GM18868 (cell line): ENCODE measurements at regions not wholly inside any gene's neighbourhood (a gene's known extent, or its start where the extent isn't known, plus 50 kb on each side); places are given as distances from the start of the nearest gene placed in this dataset.

Source experiments
- ATAC-seq: cut with Tn5 transposase; IDR thresholded peaks from one replicate; pipeline ENCODE4 v1.9.1; 2021; ENCODE audit warnings: mild to moderate bottlenecking, moderate library complexity; ENCODE audit not compliant: unreplicated experiment

DNA sequence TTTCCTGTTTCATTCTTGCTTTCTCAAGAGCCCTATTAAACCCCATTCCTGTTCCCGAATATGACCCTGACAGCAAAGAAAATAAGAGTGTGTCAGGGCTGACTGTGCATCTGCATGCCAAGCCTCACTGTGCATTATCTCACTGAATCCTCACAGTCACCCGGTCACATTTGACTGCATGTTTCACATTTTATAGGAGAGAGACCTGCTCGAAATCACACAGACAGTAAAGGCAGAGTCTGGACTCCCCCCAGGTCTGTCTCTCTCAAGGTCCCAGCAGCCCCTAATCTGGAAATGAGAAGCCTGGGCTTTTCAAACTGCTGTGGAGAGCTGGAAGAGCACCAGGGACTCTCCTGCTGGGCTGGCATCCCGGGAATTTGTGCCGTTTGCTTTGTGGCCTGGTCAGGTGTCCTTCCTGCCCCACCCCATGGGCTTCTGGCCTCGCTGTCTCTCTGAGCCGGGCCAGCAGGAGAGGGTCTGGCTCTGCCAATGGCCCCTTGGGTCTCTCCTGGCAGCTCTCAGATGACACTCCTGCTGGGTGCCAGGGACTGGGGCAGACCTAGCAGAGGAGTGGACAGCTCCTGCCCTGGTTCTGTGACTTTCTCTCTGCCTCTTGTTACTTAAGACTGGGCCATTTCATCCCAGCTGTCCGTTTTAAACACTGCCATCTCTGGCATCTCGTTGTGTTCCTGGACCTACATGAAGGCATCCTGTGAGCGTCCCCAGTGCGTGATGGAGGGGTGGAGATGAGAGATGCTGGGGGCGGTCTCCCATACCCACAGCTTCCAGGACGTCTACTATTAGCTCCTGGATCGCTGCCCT, 173.6 kb downstream of the ARHGAP12 start:
- ATAC-seq, result no peak

DNA sequence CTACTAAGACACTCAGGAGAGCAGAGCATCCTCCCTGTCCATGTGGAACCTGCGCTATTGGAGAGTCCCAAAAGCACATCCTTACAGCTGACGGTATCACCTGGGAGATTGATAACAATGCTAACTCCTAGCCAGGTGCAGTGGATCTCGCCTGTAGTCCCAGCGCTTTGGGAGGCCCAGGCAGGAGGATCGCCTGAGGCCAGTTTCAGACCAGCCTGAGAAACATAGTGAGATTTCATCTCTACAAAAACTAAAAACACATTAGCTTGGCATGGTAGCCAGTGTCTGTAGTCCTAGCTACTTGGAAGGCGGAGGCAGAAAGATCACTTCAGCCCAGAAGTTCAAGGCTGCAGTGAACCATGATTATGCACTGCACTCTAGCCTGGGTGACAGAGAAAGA, 174.9 kb downstream of the ARHGAP12 start:
- ATAC-seq, result no peak

DNA sequence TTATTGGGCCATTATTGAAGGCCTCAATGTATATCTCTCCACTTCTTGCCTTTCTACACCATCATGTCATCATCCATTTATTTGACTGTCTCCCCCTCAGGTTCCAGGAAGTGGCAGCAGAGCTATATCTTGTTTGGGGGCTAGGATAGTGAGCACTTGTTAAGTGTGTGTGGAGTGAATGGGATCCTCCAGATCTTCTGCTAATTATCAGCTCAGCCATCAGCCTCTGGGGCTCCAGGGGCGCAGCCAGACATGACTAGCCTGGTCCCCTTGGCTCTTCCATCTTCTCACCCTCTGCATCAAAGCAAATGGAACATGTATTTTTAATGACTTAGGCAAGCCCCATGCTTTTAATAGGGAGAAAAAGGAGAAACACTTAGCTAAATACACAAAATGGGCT, 176.5 kb downstream of the ARHGAP12 start:
- ATAC-seq, result no peak

DNA sequence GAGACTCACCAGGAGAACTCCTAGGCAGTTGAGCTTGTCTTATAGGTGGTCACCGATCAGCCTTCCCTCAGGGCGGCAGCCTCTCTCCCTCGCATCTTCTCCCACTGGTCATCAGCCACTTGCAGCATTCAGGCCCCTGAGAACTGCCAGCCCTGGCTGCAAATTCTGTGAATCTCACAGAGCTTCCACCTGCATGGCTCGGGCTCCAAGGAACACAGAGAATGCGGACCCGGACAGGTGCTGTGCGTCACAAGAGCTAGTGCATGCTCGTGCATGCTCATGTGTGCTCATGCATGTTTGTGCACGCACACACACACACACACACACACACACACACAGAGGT, 176.9 kb downstream of the ARHGAP12 start:
- ATAC-seq, result no peak

DNA sequence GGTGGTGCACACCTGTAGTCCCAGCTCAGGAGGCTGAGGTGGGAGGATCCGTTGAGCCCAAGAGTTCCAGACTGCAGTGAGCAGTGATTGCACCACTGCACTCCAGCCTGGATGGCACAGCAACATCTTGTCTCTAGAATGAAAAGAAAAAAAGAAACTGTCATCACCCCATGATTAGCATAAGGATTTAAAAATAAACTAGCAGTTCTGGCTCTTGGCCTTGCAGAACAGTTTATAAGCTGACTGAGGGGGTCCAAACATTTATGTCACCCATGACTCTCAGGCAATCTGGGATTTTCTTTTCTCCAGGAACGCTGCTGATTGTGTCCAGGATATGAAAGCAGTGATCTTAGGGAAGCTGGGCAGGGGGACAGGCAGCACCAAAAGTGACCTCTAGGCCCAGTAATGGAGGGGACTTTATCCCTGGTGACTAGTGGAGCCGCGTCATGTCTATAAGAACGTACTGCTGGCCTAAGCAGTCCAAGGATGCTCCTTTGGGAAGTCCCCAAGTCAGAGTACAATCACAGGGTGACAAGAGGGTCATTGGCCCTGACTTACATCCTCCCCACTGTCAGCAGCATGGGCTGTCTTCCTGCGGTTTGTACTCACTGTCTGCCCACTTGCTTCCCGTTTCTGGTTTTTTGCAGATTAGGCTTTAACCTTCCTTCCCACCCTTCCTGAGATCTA, 177.4 kb downstream of the ARHGAP12 start:
- no peak for ATAC-seq

DNA sequence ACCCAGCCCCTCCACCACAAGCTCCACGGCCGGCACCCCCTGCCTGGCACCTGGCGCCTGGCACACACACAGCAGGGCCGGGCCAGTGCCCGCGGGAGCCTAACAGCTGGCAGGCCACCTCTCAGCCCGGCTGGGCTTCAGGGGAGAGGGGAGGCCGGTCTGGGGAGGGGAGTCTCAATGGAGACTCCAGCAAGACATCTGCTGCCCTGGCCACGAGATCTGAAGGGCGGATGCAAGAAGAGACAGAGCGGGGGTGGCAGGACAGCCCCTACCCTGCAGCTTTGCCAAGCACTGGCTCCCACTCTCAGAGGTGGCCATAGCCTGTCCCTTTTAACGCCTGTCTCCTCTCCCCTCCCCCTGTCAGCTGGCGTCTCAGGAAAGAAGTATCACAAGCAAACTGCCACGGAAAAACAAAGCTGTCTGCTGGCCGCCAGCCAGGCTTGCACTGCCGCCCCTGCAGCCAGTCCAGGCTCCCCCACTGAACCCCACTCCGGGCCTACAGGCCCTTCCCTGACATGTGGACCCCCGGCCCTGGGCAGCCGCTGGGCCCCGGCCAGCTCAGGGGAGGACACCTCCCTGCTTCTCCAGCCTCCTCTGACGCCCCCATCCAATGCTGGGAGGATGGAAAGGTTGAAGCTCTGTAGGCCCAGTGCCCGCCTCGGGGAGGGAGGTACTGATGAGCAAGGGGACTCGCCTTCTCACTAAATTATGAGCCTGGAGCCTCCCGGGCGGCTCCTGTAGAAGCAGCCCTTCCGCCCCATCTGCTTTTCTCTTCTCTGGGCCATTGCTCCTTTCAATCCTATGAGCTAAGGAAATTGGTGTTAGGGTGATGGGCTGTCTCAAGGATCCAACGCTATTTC, 178.4 kb downstream of the ARHGAP12 start:
- no peak for ATAC-seq

DNA sequence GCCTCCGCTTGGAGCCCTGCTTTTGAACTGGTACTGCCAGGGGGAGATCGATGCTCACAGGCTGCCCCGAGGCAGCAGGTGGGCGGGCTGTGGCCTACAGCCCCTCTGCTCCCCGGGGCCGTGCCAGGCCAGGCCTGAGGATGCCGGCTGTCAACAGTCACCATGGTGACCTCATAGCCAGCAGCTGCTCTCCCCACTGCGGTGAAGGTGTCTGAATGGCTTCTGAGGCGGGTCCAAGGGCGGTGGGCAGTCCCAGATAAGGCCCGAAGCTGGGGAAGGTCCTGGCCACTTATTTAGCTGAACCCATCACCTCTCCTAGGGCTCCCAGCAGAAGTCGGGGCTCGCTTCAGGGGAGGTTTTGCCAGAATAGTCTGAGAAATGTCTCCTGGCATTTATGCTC, 179.3 kb downstream of the ARHGAP12 start:
- no peak for ATAC-seq

DNA sequence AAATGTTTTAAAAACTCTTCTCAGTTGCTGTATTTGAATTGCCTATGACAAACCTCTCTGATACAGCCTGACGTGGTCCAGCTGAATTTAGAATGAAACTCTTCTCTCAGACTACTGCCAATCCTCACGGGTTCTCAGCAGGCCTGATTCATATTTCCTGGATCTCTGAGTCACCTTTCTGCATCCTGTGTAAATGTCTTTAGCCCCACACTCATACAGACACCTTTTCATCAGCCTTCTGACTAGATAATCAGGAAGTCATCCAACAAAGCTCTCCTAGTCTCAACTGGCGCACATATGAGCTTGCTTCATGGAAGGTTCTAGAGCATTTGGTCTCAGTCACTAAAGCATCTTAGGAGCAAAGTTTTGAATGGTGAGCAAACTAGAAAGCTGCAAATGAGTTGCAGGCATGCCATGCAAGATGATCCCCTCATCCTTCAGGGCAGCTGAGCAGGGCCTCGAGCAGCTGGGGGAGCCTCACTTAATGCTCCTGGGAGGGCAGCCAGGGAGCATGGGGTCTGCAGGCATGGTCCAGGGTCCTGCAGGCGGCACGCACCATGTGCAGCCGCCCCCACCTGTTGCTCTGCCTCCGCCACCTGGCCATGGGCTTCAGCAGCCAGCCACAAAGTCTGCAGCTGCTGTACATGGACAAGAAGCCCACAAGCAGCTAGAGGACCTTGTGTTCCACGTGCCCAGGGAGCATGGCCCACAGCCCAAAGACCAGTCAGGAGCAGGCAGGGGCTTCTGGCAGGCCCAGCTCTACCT, 182.8 kb downstream of the ARHGAP12 start:
- no peak for ATAC-seq

DNA sequence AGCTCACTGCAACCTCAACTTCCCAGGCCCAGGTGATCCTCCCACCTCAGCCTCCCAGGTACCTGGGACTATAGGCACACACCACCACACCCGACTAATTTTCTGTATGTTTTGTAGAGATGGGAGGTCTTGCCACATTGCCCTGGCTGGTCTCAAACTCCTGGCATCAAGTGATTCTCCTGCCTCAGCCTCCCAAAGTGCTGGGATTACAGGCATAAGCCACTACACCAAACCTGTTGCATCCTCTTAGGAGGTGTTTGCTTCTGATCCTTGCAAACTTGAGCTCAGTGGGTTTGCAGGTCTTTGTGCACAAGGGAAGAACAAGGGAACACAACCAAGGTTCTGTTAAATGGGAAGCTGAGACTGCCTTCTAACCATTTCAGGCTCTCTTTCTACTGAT, 184.6 kb downstream of the ARHGAP12 start:
- no peak for ATAC-seq

DNA sequence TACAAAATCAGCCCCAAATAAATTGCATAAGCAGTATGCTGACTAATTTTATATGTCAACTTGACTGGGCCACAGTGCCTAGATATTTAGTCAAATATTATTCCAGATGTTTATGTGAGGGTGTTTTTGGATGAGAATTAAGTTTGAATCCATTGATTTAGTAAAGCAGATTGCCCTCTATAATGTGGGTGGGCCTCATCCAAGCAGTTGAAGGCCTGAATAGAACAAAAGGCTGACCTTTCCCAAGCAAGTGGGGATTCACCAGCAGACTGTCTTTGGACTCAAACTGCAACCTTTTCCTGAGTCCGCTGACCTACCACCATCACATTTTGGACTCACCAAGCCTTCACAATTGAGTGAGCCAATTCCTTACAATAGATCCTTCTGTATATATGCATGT, 186.4 kb downstream of the ARHGAP12 start:
- ATAC-seq, result no peak

DNA sequence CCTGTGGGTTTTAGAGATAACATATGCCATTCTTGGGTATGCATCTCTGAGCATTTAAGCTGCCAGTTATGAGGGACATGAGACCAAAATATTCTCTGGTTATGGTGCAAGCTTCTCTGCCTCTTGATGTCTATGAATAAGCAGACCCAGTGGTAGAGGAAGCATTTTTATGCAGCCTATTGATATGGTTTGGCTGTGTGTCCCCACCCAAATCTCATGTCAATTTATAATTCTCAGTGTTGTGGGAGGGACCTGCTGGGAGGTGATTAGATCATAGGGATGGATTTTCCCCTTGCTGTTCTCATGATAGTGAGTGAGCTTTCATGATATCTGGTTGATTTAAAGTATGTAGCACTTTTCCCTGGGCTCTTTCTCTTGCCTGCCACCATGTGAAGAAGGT, 187.2 kb downstream of the ARHGAP12 start:
- no peak for ATAC-seq

DNA sequence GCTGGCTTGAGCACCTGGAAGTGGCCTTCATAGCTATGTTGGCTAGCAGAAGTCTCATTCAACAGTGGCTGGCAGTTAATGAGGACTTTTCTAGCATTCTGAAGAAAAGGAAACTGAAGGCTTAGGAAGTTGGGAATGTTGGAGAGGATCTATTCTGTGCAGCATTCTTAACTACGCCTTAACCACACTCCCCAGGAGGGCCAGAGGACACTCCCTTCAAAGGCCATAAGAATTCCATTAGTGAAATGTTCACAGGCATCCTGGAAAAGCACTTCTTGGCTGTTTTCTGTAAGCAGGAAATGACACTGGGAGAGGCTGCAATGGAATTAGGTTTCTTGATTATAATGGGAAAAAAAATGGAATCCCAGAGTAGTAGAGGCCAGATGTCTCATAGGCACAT, 188.9 kb downstream of the ARHGAP12 start:
- ATAC-seq, result no peak

DNA sequence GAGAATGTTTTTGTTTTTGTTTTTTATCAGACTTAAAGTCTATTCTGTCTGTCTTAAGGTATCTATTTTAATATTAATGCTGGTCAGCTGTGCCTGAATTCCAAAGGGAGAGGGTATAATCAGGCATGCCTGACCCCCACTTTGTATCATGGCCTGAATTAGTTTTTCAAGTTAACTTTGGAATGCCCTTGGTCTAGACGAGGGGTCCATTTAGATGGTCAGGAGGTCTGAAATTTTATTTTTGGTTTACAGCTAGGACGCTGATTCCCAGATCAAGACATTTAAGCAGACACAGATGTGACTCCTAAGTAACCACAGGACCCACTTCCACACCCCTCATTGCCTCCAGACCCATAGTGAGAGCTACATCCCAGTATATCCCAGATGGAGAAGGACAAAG, 189.5 kb downstream of the ARHGAP12 start:
- no peak for ATAC-seq

DNA sequence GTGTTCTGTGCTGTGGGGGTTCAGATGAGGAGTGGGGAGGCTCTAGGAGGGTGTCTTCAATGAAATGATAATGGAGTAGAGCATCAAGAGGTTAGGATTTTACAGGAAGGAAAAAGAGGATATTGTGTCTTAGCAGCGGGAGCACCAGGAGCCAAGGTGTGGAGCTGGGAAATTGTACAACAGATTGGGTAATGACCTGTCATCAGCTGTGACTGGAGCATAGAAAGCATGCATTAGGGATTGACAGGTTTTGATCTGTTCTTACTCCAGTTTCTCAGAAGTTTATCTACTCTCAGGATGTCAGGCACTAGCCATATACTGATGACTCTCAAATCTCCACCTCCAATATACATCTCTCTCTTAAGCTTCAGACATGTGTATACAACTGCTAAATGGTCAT, 196.9 kb downstream of the ARHGAP12 start:
- no peak for ATAC-seq

DNA sequence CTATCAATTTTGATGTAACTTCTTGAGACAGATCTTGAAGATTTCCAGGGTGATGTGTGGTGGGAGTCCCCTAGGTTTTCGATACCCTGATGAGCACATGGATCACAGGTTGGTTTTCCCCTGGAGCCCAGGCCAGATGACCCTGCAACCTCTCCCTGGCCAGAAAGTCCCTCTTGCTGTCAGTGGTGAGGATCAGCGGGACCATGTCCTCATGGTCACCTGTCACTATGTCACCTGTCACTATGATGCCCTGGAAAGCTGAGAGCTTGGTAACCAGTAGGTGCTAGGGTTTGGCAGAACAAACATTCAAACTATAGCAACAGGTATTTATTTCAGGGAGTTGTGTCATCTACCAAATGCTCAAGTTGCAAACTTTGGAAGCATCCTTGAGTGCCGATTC, 197.9 kb downstream of the ARHGAP12 start:
- ATAC-seq, result no peak

DNA sequence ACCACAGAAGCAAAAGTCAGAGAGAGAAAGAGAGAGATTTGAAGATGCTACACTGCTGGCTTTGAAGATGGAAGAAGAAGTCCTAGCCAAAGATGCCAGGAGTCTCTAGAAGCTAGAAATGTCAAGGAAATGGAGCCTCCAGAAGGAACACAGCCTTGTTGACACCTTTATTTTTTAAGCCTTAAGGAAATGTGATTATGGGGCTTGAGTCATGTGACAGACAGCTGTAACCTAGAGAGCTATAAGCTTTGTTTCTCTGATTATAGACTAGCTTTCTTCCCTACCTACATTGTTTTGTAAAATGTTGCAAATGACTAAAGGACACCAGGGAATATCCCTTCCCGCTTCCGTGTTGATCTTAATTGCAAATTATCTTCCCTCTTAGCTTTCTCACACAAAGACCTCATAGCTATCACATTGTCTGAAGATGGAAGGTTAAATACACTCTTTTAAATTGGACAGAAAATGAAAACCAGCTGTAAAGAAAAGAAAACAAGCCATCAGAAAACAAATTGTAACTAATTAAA, 199.9 kb downstream of the ARHGAP12 start:
- ATAC-seq, result no peak

DNA sequence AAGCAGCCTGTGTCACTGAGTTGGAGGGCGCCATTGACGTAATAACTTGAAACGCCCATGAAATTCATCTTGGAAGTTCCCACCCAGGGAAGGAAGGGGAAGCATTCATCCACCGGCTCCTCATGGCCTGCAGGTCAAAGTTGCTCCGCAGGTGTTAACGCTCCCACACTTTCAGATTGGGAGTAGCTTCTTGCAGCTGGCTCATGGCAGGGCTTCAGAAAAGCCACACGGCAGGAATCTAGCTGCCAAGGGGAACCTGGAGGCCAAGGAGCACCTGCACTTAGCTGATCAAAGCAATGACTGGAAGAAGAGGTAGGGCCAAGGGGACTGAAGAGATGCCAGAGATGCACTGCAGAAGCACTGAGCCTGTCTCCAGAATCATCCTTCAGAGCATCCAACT, 203.2 kb downstream of the ARHGAP12 start:
- ATAC-seq, result no peak

DNA sequence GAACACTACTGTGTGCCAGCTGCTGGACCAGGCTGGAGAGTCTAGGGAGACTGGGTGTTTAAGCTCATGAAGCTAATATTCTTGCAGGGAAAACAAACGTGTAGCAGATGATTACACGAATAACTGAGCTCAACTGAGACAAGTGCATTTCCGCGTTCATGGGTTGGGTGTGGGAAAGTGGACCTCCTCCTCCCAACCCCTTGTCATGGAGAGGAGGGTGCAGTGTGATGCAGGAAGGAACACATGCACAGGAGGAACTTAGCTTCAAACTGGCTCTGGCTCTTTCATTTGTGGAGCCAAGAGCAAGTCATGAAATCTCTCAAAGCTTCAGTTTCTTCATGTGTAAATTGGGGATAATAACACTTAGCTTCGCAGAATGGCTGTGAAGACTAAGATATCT, 204.3 kb downstream of the ARHGAP12 start:
- ATAC-seq, result no peak

DNA sequence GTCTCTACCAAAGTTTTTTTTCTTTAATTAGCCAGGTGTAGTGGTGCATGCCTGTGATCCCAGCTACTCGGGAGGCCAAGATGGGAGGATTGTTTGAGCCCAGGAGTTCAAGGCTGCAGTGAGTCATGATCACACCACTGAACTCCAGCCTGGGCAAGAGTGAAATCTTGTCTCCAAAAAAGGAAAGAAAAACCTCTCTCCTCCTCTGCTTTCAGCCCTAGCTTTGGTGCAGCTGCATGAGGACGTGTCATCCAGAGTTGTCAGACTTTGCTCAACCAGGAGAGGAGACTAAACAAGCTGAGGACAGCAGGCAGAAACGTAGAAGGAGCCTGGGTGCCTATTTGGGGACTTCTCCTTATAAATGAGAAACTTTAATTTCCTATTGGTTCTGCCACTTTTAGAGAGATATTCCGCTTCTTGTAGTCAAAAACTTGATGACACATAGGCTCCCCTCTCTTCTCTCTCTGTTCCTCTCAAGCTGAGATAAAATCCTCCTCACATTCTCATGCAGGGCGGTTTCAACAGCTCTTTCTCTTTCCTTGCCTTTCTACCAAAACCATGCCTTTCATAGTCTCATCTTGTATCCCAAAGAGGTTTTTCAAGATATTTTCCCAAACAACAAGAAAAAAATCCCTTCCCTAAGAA, 205.4 kb downstream of the ARHGAP12 start:
- no peak for ATAC-seq

DNA sequence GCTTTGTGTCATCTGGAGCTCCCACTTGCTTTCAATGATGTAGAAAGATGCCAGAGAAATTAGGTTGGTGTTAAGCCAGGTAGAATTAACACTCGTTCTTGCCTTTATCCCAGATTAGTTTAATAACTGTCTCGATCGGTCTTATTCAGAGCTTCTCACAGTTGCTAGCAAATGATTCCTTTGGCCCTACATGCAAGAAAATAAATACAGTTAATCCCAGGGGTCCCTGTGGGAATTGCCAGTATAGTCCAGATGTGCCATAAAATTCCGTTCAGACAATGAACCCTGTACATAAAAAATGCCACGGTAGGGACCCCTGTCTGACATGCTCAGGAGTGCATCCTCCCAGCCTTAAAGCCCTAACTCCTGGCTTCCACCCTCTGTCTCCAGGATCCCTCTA, 207.5 kb downstream of the ARHGAP12 start:
- ATAC-seq, result no peak
